Testis (tissue), 2 donors: ENCODE measurements at regions not wholly inside any gene's neighbourhood (a gene's known extent, or its start where the extent isn't known, plus 50 kb on each side); places are given as distances from the start of the nearest gene placed in this dataset.

Experiments used
- CTCF ChIP-seq, 3 experiments: fragments of 450-650 bp in 2 of 3; fragments of 200-600 bp in 1 of 3; sonication (generic) in 1 of 3; IDR thresholded peaks; one replicate each; pipeline ENCODE4 v1.5.1; 2016 to 2019; ENCODE audit warnings: antibody characterized with exemption in 3 of 3, mild to moderate bottlenecking in 2 of 3, moderate library complexity in 1 of 3
- POLR2A ChIP-seq: fragments of 450-650 bp; IDR thresholded peaks from one replicate; pipeline ENCODE4 v1.6.1; 2017; ENCODE audit warnings: antibody characterized with exemption, mild to moderate bottlenecking, moderate library complexity

- TF ChIP-seq CTCF (IDR thresholded peaks at IDR 0.05) (no peak), POLR2A (no peak)
These were observed 188.5 kb upstream of the KRR1 start for GRCh38 chr12:75699728-75700496.
